Hepatocyte (in vitro differentiated cells): ENCODE measurements at regions not wholly inside any gene's neighbourhood (a gene's known extent, or its start where the extent isn't known, plus 50 kb on each side); places are given as distances from the start of the nearest gene placed in this dataset.
A peak's percentile ranks its signal among the peaks of the same experiment; 100 is the strongest.
"Not testable (repeated sequence)": the region's sequence is repeated elsewhere in the genome, so short reads cannot be mapped to it uniquely, and the experiment has no call there.

Experiments
- DNase-seq: peaks from one replicate; pipeline ENCODE4 v3.0.0-alpha.2; 2016; ENCODE audit warnings: low spot score
- H2AFZ ChIP-seq: fragments of 200-600 bp; sonication (generic); 2 replicates; pipeline ENCODE4 v1.6.0; 2016; ENCODE audit warnings: antibody characterized with exemption, mild to moderate bottlenecking
- H3K27ac ChIP-seq: fragments of 200-600 bp; sonication (generic); 2 replicates; pipeline ENCODE4 v1.5.1; 2016; ENCODE audit warnings: mild to moderate bottlenecking
- H3K27me3 ChIP-seq: fragments of 200-600 bp; sonication (generic); 2 replicates; pipeline ENCODE4 v1.6.1; 2016
- H3K36me3 ChIP-seq: fragments of 200-600 bp; sonication (generic); replicated peaks from 2 replicates; pipeline ENCODE4 v1.5.1; 2016; ENCODE audit warnings: low read depth; ENCODE audit not compliant: insufficient read depth
- H3K4me1 ChIP-seq: fragments of 200-600 bp; sonication (generic); 2 replicates; pipeline ENCODE4 v1.5.1; 2016; ENCODE audit warnings: mild to moderate bottlenecking, moderate library complexity; ENCODE audit not compliant: insufficient read depth
- H3K4me2 ChIP-seq: fragments of 200-600 bp; sonication (generic); 2 replicates; pipeline ENCODE4 v1.6.0; 2016
- H3K4me3 ChIP-seq: fragments of 200-600 bp; sonication (generic); 2 replicates; pipeline ENCODE4 v1.5.1; 2016; ENCODE audit warnings: mild to moderate bottlenecking
- H3K79me2 ChIP-seq: fragments of 200-600 bp; sonication (generic); 2 replicates; pipeline ENCODE4 v1.6.0; 2017; ENCODE audit warnings: mild to moderate bottlenecking
- H3K9me2 ChIP-seq: fragments of 200-600 bp; sonication (generic); replicated peaks from 2 replicates; pipeline ENCODE4 v1.6.0; 2017; ENCODE audit warnings: mild to moderate bottlenecking; ENCODE audit not compliant: insufficient read depth
- H3K9me3 ChIP-seq: fragments of 200-600 bp; sonication (generic); 2 replicates; pipeline ENCODE4 v1.5.1; 2016; ENCODE audit warnings: low read depth, mild to moderate bottlenecking
- H4K20me1 ChIP-seq: fragments of 200-600 bp; sonication (generic); 2 replicates; pipeline ENCODE4 v1.6.0; 2016; ENCODE audit warnings: mild to moderate bottlenecking; ENCODE audit not compliant: insufficient read depth, poor library complexity, severe bottlenecking
- CTCF ChIP-seq: fragments of 200-600 bp; sonication (generic); IDR thresholded peaks from 2 replicates; pipeline ENCODE4 v1.5.1; 2016; ENCODE audit warnings: antibody characterized with exemption, mild to moderate bottlenecking; ENCODE audit not compliant: poor library complexity
- EZH2 ChIP-seq: fragments of 200-600 bp; sonication (generic); IDR thresholded peaks from 2 replicates; pipeline ENCODE4 v1.6.1; 2016; ENCODE audit warnings: antibody characterized with exemption, mild to moderate bottlenecking, borderline replicate concordance
- EZH2phosphoT487 ChIP-seq: fragments of 200-600 bp; sonication (generic); IDR thresholded peaks from one replicate; pipeline ENCODE4 v1.6.1; 2018; ENCODE audit warnings: antibody characterized with exemption, mild to moderate bottlenecking, low read depth, moderate library complexity; ENCODE audit not compliant: unreplicated experiment, severe bottlenecking
- WGBS: methylation state at CpG from one replicate; pipeline ENCODE4 v1.1.6; 2016; ENCODE audit warnings: low lambda C conversion rate; ENCODE audit errors: missing lambda C conversion rate; 5-methylcytosine and 5-hydroxymethylcytosine counted together

GRCh38 chr2:186348200-186348599, 137.9 kb upstream of the ZC3H15 start:
- peaks cover 20% of the 10 kb centered on the region for H3K4me1 ChIP-seq
- H2AFZ ChIP-seq: no peak overlapping the region
- H3K79me2 ChIP-seq: no peaks in the 10 kb centered on the region
- no peaks in the 10 kb centered on the region for H4K20me1 ChIP-seq
- no peak overlapping the region for H3K4me3 ChIP-seq
- DNase-seq: no peak
- no peak for TF ChIP-seq EZH2
- H3K9me3 ChIP-seq: no peaks in the 10 kb centered on the region
- H3K36me3 ChIP-seq: no peaks in the 10 kb centered on the region
- H3K9me2 ChIP-seq: no peaks in the 10 kb centered on the region
- H3K4me2 ChIP-seq: peak overlapping the region; percentile 6
- WGBS: 36% methylated on average over 1 of the region's 1 CpG
- H3K27ac ChIP-seq: peak overlapping the region; percentile 47
- no peaks in the 10 kb centered on the region for H3K27me3 ChIP-seq

- Histone ChIP-seq H3K9me3 (no peaks in the 10 kb centered on the region), H3K9me2 (no peaks in the 10 kb centered on the region), H3K27ac (peak overlapping the region; percentile 47), H2AFZ (no peak overlapping the region), H3K36me3 (no peaks in the 10 kb centered on the region), H3K27me3 (no peaks in the 10 kb centered on the region), H3K4me3 (no peak overlapping the region), H3K4me1 (peaks cover 20% of the 10 kb centered on the region), H4K20me1 (no peaks in the 10 kb centered on the region), H3K4me2 (peak overlapping the region; percentile 32), H3K79me2 (no peaks in the 10 kb centered on the region)
- TF ChIP-seq EZH2 (no peak), CTCF (no peak), EZH2phosphoT487 (no peak)
- DNase-seq: peak; percentile 46
- 58% methylated on average over 2 of the region's 2 CpGs for WGBS
Measured at GRCh38 chr2:186349508-186349907, 136.6 kb upstream of the ZC3H15 start.

- H3K79me2 ChIP-seq, H3K4me2 ChIP-seq, H3K4me3 ChIP-seq, H3K27me3 ChIP-seq, H4K20me1 ChIP-seq, H3K9me2 ChIP-seq, H2AFZ ChIP-seq, DNase-seq, H3K36me3 ChIP-seq, H3K4me1 ChIP-seq, H3K27ac ChIP-seq, H3K9me3 ChIP-seq: not testable (repeated sequence)
- WGBS: 94% methylated on average over 3 of the region's 3 CpGs
Measured at GRCh38 chr2:186354160-186354559, 131.9 kb upstream of the ZC3H15 start.

GRCh38 chr2:186365406-186365805, 120.7 kb upstream of the ZC3H15 start:
- Histone ChIP-seq H4K20me1 (no peaks in the 10 kb centered on the region), H3K36me3 (no peaks in the 10 kb centered on the region), H3K4me1 (no peaks in the 10 kb centered on the region), H3K27me3 (no peaks in the 10 kb centered on the region), H2AFZ (no peak overlapping the region), H3K4me2 (no peak overlapping the region), H3K79me2 (no peaks in the 10 kb centered on the region), H3K4me3 (no peak overlapping the region), H3K9me2 (no peaks in the 10 kb centered on the region), H3K9me3 (no peaks in the 10 kb centered on the region), H3K27ac (no peak overlapping the region)
- no peak for DNase-seq
- TF ChIP-seq EZH2: no peak
- TF ChIP-seq EZH2phosphoT487: no peak
- TF ChIP-seq CTCF: no peak
- WGBS: 56% methylated on average over 1 of the region's 1 CpG

- Histone ChIP-seq H3K79me2 (no peaks in the 10 kb centered on the region), H3K4me3 (no peak overlapping the region), H4K20me1 (no peaks in the 10 kb centered on the region), H3K9me2 (no peaks in the 10 kb centered on the region), H3K9me3 (no peaks in the 10 kb centered on the region), H3K27me3 (no peaks in the 10 kb centered on the region), H3K4me1 (no peaks in the 10 kb centered on the region), H2AFZ (no peak overlapping the region), H3K36me3 (no peaks in the 10 kb centered on the region), H3K4me2 (no peak overlapping the region), H3K27ac (no peak overlapping the region)
- peak; percentile 28 for DNase-seq
- TF ChIP-seq EZH2phosphoT487 (no peak), EZH2 (no peak), CTCF (no peak)
- 34% methylated on average over 3 of the region's 3 CpGs for WGBS
Measured at GRCh38 chr2:186379052-186379451, 107.0 kb upstream of the ZC3H15 start.
